Epithelial cell of esophagus (primary cell): ENCODE measurements at regions not wholly inside any gene's neighbourhood (a gene's known extent, or its start where the extent isn't known, plus 50 kb on each side); places are given as distances from the start of the nearest gene placed in this dataset.

Experiments used
- DNase-seq: peaks from one replicate; pipeline ENCODE4 v3.0.0; 2010; ENCODE audit warnings: low read depth
- H3K4me3 ChIP-seq: 2 replicates; pipeline ENCODE4 v1.5.1; 2011; ENCODE audit warnings: mild to moderate bottlenecking, low read length, control low read depth
- CTCF ChIP-seq: IDR thresholded peaks from 2 replicates; pipeline ENCODE4 v1.5.1; 2011; ENCODE audit warnings: low read depth, mild to moderate bottlenecking, low read length, control low read depth, inconsistent platforms; ENCODE audit not compliant: insufficient read depth; ENCODE audit errors: missing control alignments

DNA sequence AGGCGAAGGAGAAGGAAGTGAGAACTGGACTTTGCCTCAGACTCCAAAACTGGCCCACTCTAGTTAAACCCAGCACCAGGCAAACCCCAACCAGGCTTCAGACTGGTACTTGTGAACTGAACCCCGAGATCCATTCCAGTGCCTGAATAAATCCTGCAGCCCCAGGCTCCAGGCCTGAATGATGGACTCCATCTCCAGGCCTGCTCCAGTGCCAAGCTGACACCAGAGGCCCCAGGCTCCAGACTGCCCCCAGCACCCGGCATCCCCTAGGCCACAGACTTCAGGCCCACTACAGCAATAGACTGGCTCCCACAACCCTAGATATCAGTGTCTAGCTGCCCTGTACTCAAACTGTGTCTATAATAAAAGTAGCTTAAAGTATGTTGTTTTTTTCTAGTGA, 406.8 kb downstream of the FAM181B start:
- no peak for TF ChIP-seq CTCF
- no peak overlapping the region for H3K4me3 ChIP-seq
- no peak for DNase-seq

- no peak for TF ChIP-seq CTCF
- no peak overlapping the region for H3K4me3 ChIP-seq
- no peak for DNase-seq
Measured at GRCh38 chr11:82321206-82321605, 412.5 kb downstream of the FAM181B start.

DNA sequence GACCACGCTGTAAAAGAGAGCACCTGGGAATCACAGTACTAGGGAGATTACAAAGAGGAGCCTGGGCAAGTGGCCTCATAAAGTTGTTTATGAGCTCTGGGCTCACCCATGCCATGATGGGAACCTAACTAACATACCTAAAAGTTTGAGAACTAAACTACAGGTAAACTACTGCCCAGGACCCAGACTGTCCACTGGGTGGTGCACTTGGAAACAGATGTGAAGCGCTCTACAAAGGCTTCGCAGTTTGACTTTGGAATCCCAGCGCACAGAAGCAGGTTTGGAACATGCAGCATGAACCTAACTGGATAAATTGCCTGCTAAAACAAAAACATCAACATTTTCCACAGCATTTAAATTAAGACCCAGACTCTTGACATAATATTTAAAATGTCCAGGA, 418.6 kb downstream of the FAM181B start:
- peak; percentile 68 for TF ChIP-seq CTCF
- no peak overlapping the region for H3K4me3 ChIP-seq
- DNase-seq, result peak; percentile 58

DNA sequence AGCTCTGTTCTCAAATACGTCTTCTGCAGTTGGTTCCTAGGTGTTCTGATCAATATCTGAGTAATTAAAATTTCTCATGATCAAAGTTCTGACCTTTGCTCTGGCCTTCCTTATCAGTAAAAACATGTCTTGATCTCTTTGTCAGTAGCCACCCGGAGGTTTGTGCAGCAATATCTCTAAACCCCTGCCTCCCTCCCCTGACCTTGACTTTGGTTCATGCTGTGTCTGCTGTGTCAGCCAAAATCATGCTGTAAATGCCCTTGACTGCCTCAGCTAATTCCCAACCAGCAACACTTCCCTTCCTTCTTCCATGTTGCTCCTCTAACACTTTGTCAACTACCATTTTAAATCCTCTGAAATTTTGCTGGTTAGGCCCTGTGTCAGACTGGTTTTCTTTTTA, 424.7 kb downstream of the FAM181B start:
- no peak for TF ChIP-seq CTCF
- DNase-seq, result no peak
- H3K4me3 ChIP-seq, result no peak overlapping the region

DNA sequence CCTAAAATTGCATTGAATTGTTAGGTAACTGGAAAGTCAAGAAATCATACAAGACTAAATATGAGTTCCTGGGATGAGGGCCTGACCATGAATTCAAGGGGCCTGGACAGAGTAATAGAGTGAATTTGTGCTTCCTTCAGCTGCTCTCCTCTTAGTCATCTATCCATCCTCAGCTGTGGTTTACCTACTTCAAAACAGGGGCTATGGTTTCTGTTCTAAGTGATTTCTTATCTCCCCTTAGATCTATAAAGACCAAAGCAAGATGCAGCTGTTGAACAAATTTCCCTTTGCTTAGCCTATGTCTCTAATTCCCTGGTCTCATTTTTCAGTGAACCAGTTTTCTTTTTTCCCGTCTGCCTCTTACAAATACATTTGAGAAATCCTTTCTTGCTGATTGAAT, 428.5 kb downstream of the FAM181B start:
- DNase-seq, result no peak
- H3K4me3 ChIP-seq, result no peak overlapping the region
- TF ChIP-seq CTCF, result no peak

DNA sequence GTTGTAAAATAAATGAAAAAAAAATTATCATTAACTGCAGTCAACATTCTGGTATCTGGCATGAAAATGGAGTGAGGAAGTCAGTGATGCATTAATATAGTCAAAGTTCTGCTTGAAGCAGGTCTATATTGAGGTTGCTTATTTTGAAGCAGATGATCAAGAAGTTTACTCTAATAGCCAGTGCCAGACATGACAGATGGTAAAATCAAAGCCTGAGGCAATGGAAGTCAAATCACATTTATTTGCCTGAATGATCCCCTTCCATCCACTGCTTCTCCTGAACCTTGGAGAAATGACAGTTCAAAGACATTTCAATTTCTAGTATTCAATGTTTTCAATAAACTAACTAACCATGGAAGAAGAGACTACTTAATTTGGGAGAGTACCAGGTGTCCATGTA, 430.0 kb downstream of the FAM181B start:
- H3K4me3 ChIP-seq, result no peak overlapping the region
- no peak for DNase-seq
- no peak for TF ChIP-seq CTCF

- DNase-seq, result no peak
- no peak for TF ChIP-seq CTCF
- H3K4me3 ChIP-seq, result no peak overlapping the region
Measured at GRCh38 chr11:82288471-82288870, 445.2 kb downstream of the FAM181B start.
